ENCODE measurements at regions not wholly inside any gene's neighbourhood (a gene's known extent, or its start where the extent isn't known, plus 50 kb on each side); places are given as distances from the start of the nearest gene placed in this dataset.

DNA sequence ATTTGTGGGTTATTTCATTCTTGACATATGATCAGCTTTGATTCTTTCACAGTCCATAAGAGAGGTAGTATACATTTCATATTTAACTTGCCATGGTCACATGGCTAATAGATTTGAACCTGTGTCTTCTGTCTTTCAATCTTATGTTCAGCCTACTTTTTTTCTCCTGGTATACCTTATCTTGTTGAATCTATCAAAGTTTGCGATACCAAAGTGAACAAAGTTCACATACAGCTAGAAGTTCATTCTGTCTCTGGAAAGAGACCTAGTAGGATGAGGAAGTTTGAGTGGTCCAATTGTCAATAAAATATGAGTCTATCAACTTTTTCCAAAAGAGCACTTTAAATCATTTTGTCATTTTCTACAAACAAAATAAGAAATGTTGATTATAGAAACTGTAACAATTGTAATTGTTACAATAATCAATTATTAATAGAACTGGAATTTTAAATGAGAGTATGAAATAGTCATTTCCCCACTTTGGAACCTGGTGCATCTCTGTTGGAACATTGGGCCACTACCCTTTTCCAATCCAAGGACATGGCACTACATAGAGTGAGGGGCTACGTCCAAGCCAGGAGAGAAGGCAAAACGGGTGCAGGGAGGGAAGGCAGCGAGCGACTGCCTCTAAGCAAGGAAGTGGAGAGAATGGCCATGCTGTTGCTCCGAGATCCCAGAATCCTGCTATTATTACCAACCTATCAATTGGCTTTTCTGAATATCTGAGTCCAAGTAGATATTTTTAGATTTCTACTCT is 194.2 kb upstream of the FOXQ1 start:
- no peak for DNase-seq (ENCODE audit: low spot score in 2 of 2)
- H3K9me3 ChIP-seq, result no peaks in the 10 kb centered on the region
- 67 to 68% methylated on average over 6 of the region's 6 CpGs for WGBS, 2 donors
- H3K4me3 ChIP-seq, result no peak overlapping the region
- no peak overlapping the region for H3K27ac ChIP-seq
- no peaks in the 10 kb centered on the region for H3K36me3 ChIP-seq
- TF ChIP-seq CTCF (IDR thresholded peaks at IDR 0.05), result no peak
- TF ChIP-seq EP300 (IDR thresholded peaks at IDR 0.05), result no peak
- no peak for TF ChIP-seq POLR2A (IDR thresholded peaks at IDR 0.05)
- H3K27me3 ChIP-seq, result no peaks in the 10 kb centered on the region
- H3K4me1 ChIP-seq, result peaks cover 0 to 7% (median 0%) of the 10 kb centered on the region in 4 donors

- TF ChIP-seq EP300 (IDR thresholded peaks at IDR 0.05), result no peak
- no peak for TF ChIP-seq POLR2A (IDR thresholded peaks at IDR 0.05)
- no peak for TF ChIP-seq CTCF (IDR thresholded peaks at IDR 0.05)
- Histone ChIP-seq H3K4me1 (peaks cover 0 to 7% (median 0%) of the 10 kb centered on the region in 4 donors), H3K27me3 (no peaks in the 10 kb centered on the region), H3K27ac (no peak overlapping the region), H3K4me3 (no peak overlapping the region), H3K9me3 (no peaks in the 10 kb centered on the region), H3K36me3 (no peaks in the 10 kb centered on the region)
- DNase-seq (ENCODE audit: low spot score in 2 of 2), result no peak
- WGBS, 2 donors, result 91 to 96% methylated on average over 3 of the region's 3 CpGs
Observed at GRCh38 chr6:1116149-1116548, 195.7 kb upstream of the FOXQ1 start.

- TF ChIP-seq POLR2A (IDR thresholded peaks at IDR 0.05), result no peak
- no peak for TF ChIP-seq CTCF (IDR thresholded peaks at IDR 0.05)
- no peak for TF ChIP-seq EP300 (IDR thresholded peaks at IDR 0.05)
- no peaks in the 10 kb centered on the region for H3K36me3 ChIP-seq
- WGBS, 2 donors, result 76% methylated on average over 7 of the region's 7 CpGs
- H3K4me3 ChIP-seq, result no peak overlapping the region
- H3K27ac ChIP-seq, result no peak overlapping the region
- H3K4me1 ChIP-seq, result peaks cover 0 to 7% (median 0%) of the 10 kb centered on the region in 4 donors
- H3K9me3 ChIP-seq, result no peaks in the 10 kb centered on the region
- no peak for DNase-seq (ENCODE audit: low spot score in 2 of 2)
- H3K27me3 ChIP-seq, result no peaks in the 10 kb centered on the region
Observed at GRCh38 chr6:1113916-1114540, 197.9 kb upstream of the FOXQ1 start.

GRCh38 chr6:1111361-1111760 is 200.5 kb upstream of the FOXQ1 start:
- Histone ChIP-seq H3K36me3 (no peaks in the 10 kb centered on the region), H3K4me3 (no peak overlapping the region), H3K27ac (no peak overlapping the region), H3K27me3 (no peaks in the 10 kb centered on the region), H3K4me1 (no peaks in the 10 kb centered on the region), H3K9me3 (peaks cover 0 to 7% (median 0%) of the 10 kb centered on the region in 4 donors)
- 82 to 84% methylated on average over 6 of the region's 6 CpGs for WGBS, 2 donors
- TF ChIP-seq POLR2A (IDR thresholded peaks at IDR 0.05), result no peak
- TF ChIP-seq EP300 (IDR thresholded peaks at IDR 0.05), result no peak
- no peak for TF ChIP-seq CTCF (IDR thresholded peaks at IDR 0.05)
- DNase-seq (ENCODE audit: low spot score in 2 of 2), result no peak

GRCh38 chr6:1110941-1111349 is 201.0 kb upstream of the FOXQ1 start:
- H3K27me3 ChIP-seq, result no peaks in the 10 kb centered on the region
- peaks cover 0 to 7% (median 0%) of the 10 kb centered on the region in 4 donors for H3K9me3 ChIP-seq
- WGBS, 2 donors, result 58 to 75% methylated on average over 12 of the region's 12 CpGs
- no peaks in the 10 kb centered on the region for H3K4me1 ChIP-seq
- H3K27ac ChIP-seq, result no peak overlapping the region
- H3K36me3 ChIP-seq, result no peaks in the 10 kb centered on the region
- H3K4me3 ChIP-seq, result no peak overlapping the region
- TF ChIP-seq EP300 (IDR thresholded peaks at IDR 0.05) (no peak), CTCF (IDR thresholded peaks at IDR 0.05) (no peak), POLR2A (IDR thresholded peaks at IDR 0.05) (no peak)
- DNase-seq (ENCODE audit: low spot score in 2 of 2), result no peak

Measured in tibial nerve (tissue), 4 donors.